ENCODE measurements at regions not wholly inside any gene's neighbourhood (a gene's known extent, or its start where the extent isn't known, plus 50 kb on each side); places are given as distances from the start of the nearest gene placed in this dataset.

DNA sequence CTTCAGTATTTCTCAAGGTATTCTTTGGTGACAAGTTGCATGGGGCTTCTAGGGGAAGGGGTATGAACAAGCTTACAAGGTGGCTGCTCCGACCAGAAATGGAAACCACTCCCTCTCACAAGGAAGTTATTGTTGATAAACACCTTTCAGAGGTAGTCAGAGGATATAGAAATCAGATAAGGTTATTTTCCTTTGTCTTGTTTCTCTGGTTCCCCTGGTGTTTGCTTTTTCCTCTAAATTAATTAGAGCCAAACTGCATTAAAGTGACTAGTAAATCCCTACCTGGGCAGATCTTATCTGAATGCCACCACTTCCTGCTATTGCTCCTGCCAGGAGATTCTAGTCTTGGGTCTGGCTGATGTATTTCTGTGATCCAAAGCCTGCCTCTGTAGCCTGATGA lies 725.4 kb downstream of the INHBA start:
- TF ChIP-seq, protein P1, sequence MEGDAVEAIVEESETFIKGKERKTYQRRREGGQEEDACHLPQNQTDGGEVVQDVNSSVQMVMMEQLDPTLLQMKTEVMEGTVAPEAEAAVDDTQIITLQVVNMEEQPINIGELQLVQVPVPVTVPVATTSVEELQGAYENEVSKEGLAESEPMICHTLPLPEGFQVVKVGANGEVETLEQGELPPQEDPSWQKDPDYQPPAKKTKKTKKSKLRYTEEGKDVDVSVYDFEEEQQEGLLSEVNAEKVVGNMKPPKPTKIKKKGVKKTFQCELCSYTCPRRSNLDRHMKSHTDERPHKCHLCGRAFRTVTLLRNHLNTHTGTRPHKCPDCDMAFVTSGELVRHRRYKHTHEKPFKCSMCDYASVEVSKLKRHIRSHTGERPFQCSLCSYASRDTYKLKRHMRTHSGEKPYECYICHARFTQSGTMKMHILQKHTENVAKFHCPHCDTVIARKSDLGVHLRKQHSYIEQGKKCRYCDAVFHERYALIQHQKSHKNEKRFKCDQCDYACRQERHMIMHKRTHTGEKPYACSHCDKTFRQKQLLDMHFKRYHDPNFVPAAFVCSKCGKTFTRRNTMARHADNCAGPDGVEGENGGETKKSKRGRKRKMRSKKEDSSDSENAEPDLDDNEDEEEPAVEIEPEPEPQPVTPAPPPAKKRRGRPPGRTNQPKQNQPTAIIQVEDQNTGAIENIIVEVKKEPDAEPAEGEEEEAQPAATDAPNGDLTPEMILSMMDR (IDR thresholded peaks at IDR 0.05; ENCODE audit: low read depth, low read length, missing control alignments) = no peak
- no peak for DNase-seq (ENCODE audit: extremely low read depth, low read depth)
- no peak overlapping the region for H3K4me3 ChIP-seq (replicated peaks; ENCODE audit: low read depth, low read length)

DNA sequence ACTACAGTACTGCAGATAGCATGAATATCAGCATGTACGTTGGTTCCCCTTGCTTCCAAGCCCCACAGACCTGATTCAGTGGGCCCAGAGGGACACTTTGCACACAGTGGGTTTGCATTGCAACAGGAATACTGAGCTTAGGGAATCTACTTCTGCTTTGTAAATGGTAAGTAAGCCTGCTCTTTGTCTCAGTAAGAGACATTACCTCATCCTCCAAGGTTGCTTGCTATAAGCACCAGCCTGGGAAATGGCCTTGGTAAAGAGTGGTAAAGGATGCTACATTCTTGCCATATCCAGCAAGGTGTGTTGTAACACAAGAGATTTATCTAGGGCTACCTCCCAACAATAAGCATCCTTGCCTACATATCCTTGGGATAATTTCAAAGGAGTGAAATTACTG lies 730.5 kb downstream of the INHBA start:
- DNase-seq (ENCODE audit: extremely low read depth, low read depth) = no peak
- H3K4me3 ChIP-seq (replicated peaks; ENCODE audit: low read depth, low read length) = no peak overlapping the region
- TF ChIP-seq, protein P1 (IDR thresholded peaks at IDR 0.05; ENCODE audit: low read depth, low read length, missing control alignments) = no peak

DNA sequence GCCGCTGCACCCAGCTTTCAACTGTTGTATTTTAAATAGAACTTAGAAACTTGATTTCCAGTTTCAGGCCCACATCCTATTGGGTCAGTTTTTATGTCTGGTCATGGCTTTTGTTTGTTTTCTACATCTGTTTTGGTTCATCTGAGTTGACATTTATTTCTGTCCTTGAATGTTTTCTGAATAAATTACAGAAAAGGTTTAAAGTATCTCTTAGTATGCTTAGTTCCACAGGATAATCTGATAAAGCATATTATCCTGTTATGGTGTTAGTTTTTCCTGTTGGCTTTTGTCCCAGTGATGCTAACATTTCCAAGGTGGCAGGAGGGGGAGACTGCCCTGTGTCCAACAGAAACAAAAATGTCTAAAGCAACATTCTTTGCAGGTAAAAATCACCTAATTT lies 733.2 kb downstream of the INHBA start:
- TF ChIP-seq, protein P1 (IDR thresholded peaks at IDR 0.05; ENCODE audit: low read depth, low read length, missing control alignments) = no peak
- H3K4me3 ChIP-seq (replicated peaks; ENCODE audit: low read depth, low read length) = no peak overlapping the region
- DNase-seq (ENCODE audit: extremely low read depth, low read depth) = no peak

DNA sequence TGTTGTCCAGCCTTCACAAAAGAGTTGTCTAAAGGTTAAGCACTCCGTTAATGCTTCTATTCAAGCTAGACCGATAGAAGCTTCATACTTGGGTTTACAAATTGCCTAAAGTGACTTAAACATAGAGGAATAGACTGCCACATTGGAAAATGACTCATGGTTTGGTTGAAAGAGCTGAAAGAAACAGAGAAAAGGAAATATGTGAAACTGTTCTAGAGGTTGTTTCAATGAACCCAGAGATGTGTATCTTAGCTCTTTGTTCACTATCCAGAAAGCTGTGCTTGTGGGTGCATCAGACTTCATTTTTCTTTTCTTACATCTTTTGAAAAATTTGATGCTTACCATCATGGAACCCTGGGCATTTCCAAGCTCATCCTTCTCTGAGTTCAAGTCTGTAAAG lies 736.2 kb downstream of the INHBA start:
- DNase-seq (ENCODE audit: extremely low read depth, low read depth) = no peak
- TF ChIP-seq, protein P1 (IDR thresholded peaks at IDR 0.05; ENCODE audit: low read depth, low read length, missing control alignments) = no peak

DNA sequence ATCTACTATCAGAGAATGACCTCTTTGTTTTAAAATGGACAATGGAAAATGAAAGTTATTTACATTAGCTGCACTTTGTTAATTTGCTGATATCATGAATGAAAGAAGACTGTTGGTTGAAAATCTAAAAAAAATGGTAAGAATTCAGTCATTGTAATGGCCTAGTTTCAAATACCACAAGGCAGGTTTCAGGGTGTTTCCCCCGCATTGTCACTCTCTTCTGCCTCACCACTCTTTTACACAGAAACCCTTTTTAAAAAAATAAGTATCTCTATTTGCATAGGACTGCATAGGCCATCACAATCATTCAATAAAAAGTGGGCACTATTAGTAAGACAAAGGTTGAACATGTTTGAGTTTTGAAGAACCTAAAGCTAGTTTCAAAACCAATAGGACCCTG lies 737.1 kb downstream of the INHBA start:
- TF ChIP-seq, protein P1 (IDR thresholded peaks at IDR 0.05; ENCODE audit: low read depth, low read length, missing control alignments) = no peak
- no peak overlapping the region for H3K4me3 ChIP-seq (replicated peaks; ENCODE audit: low read depth, low read length)
- DNase-seq (ENCODE audit: extremely low read depth, low read depth) = no peak

More for the DNA sequence above, 736.2 kb downstream of the INHBA start:
- no peak overlapping the region for H3K4me3 ChIP-seq (replicated peaks; ENCODE audit: low read depth, low read length)

DNA sequence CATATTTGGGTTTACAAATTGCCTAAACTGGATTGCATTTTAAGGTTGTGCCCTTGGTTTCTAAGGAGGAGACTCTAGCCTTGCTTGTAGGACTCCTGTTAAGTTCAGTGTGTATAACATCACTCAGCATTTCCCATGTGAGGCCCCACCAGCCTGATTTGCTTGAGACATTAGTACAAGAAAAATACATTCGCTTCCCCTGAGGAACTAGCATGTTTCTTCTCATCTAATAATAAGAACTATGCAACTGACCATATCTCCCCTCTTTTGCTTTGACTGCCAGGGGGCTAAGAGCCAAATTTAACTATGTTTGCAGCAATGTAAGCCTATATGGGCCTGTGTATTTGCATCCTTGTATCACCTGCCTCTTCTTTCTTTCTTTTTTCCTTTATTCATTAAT lies 737.9 kb downstream of the INHBA start:
- TF ChIP-seq, protein P1 (IDR thresholded peaks at IDR 0.05; ENCODE audit: low read depth, low read length, missing control alignments) = no peak
- no peak overlapping the region for H3K4me3 ChIP-seq (replicated peaks; ENCODE audit: low read depth, low read length)
- DNase-seq (ENCODE audit: extremely low read depth, low read depth) = no peak

DNA sequence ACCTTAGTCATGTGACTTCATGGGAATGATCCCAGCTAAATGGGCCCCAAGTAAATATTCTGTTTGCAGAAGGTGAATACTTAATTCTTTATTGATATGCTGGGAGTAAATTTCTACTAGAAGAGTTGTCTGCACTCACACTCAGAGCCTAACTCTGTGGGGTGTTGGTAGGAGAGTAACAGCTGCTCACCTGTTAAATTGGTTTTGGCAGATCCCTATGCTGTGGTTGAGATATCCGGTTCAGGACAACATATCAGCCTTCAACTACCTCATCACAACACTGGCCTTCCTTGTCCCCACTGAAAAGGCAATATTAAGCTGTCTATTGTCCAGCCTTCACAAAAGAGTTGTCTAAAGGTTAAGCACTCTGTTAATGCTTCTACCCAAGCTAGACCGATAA lies 738.3 kb downstream of the INHBA start:
- no peak overlapping the region for H3K4me3 ChIP-seq (replicated peaks; ENCODE audit: low read depth, low read length)
- no peak for DNase-seq (ENCODE audit: extremely low read depth, low read depth)
- TF ChIP-seq, protein P1 (IDR thresholded peaks at IDR 0.05; ENCODE audit: low read depth, low read length, missing control alignments) = no peak

Measured in HFF-Myc (cell line).